Epidermal melanocyte (primary cell): ENCODE measurements at regions not wholly inside any gene's neighbourhood (a gene's known extent, or its start where the extent isn't known, plus 50 kb on each side); places are given as distances from the start of the nearest gene placed in this dataset.

ENCODE experiments used
- DNase-seq: peaks from one replicate; pipeline ENCODE4 v3.0.0; 2011; ENCODE audit warnings: low spot score; ENCODE audit not compliant: insufficient read length

DNA sequence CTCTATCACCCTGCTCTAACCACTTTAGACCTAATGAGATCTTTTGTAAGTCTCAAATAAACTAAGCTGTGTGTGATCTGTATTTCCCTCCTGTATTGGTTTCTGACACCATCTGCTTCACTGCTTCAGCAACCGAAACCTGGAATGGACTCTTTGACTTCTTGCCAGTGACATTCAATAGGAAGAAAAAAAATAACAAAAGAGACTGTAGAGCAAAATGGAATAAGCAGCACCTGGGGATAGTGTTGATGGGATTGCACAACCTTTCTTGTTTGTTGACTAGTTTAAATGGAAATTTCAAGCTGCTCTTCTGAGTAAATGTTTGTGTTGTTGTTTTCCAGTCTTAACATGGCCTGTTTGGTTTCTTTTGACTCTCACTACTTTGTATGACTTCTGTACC is 888.6 kb upstream of the SEL1L start:
- no peak for DNase-seq

DNA sequence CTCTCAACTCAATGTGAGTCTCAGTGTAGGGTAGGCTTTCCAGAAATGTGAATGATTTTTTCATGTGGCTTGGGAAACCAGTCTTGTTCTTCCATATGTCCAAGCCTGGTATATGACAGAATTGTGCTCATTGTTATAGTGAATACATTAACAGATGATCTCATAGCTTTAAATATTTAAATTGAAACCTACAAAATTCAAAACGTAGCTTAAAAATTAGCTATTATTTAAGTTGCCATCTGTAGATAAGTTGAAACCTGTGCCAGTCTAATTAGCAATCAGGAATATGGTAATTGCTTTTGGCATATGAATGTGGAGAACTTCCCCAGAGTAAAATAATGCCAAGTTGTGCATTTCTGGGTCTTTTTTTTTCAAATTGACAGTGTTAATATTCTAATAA is 891.6 kb upstream of the SEL1L start:
- DNase-seq, result no peak

DNA sequence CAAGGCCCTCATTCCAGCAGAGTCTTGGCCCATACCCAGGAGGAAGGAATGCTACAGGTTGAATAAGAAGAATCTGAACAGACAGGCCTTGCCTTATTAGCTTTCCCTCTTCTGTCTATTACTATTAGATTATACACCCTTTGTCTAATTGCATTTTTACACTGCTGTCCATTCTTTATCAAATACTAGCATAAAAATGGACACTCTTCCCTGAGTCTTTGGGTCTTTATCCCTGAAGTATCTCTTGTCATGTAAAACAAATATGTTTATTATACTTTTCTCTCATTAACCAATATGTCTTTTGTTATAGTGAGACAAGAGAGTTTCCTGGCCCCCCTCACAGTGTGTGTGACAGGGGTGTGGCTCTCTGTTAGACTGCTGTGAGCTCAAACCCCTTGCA is 897.4 kb upstream of the SEL1L start:
- no peak for DNase-seq

DNA sequence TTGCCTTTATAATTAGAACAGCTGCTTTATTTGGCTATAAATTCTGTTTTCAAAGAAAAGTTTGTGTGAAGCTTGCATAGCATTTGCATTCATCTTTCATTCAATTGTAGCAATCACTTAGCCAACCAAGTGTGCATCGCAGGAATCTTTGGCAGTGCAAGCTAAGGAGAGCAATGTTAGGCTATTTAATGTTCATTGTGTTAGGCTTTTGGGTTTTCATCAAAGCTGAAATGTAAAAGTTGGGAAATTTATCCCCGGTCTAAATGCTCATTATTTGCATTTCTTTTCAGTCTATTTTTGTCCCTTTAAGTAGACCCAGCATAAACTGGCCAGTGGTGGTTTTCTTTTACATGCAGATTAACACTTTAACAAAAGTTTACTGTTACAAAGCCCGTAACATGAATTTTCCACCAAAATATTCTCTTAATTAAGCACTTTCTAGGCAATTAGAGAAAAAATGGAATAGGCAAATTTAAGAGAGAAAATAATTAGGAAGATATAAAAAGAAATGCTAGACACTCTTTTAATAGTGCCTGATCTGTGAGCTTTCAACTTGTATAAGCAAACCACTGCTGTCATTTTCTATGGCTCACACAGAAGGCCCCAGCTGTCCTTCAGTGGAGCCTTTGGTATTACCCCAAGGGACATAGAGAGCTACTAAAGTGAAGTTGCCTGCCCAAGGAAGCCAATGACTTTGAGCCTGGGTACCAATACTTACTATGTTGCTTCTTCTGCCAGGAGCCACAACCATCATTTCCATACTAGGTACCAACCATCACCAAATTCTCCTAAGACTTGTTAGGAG is 898.9 kb upstream of the SEL1L start:
- no peak for DNase-seq

DNA sequence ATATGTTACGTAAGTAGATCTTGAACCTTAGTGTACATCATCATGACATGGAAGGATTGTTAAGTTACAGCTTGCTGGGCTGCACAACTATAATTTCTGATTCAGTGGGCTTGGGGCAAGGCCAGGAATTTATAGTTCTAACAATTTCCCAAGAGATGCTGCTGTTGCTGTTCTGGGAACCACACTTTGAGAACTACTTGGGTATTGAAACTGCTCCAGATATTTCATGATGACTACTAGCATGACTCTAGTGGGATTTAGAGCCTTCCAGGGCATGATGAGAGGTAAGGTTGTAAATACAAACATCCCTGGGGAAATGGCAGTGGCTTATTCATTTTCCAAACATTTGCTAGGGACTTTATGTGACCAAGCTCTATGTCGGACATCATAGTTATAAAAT is 904.8 kb upstream of the SEL1L start:
- DNase-seq, result no peak

DNA sequence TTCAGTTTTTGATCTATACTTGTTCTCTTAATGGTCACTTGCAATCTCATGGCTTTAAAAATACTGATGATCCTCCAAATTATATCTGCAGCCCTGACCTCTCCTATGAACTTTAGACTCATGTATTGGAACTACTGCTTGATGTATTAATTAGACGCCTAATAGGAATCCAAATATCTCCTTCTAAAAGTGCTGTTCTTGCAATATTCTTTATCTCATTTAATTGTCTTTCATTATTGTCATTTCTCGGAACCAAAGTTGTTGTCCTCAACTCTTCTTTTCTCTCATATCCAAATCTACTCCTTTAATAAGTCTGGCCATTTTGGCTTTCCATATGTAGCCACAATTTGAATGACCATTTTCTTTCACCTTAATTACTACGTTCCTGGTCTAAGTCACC is 907.6 kb upstream of the SEL1L start:
- no peak for DNase-seq

DNA sequence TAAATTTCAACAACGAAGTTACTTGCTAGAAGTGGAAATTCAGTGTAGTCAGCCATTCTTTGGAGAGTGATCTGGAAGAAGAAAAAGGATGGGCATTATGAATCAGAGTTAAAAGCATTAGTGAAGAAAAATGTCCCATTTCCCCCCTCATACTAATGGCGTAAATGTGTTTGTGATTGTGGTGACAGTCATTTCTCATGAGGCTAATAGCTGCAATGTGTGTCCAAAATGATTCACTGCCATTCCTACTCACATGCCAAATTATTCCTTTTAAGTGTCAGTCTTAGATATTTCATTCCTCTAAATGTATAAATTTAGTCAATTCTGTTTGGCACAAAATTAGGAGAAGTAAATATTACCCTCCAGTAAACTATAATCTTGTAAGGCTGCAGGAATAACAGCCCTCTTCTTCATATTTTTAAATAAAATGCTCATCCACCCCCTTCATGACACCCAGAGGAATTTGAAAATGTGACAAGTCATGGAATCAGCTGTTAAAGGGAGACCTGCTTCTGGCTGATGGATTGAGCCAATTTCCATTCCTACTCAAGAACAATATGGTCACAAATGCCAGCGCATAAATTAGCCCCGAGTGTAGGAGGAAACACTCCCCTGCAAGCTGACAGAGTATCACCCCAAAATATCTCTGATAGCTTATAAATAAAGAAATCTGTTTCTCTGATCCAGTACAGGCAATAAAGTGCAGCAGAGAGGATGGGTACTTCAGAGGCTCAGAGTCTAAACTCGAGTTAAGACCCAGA is 912.3 kb upstream of the SEL1L start:
- no peak for DNase-seq

DNA sequence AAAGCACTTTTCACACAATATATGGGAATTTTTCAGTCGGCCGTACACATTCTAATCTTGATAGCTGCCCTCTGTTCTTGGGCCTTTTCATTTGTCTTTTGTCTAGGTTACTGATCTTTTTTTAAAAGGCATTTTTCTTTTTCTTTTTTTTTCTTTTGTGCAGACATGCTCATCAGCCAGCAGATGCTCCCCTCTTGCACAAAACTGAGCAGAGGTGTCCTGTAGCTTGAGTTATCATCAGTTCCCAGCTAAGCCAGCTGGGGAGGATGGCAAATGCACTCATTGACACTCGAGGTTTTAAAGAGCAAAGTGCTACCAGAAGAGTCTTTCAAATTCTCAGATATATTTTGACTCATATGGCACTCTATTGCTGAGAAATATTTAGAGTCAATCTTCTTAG is 913.9 kb upstream of the SEL1L start:
- no peak for DNase-seq

DNA sequence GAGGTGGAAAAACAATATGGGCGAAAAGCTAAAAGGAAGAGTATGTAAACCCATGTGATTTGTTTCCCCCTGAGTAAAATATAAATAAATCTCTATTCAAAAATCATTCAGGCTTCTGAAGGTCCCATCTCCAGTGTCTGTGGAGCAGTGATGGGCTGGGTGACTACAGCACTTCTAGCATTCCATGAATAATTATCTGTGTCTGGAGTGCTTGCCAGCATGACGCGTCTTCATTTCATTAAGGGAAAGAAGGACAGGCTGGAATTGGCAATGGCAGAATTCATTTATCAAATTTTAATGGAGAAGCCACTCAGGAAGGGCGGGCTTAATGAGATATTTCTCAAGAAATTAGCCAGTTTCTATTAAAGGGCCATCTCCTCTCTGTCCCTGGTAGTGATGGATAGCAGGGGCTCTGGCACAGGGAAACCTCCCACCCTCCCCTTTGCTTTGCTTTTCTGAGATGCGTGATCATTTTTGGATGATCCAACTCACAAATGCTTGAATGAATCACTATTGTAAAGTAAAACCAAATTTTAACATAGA is 916.3 kb upstream of the SEL1L start:
- no peak for DNase-seq

DNA sequence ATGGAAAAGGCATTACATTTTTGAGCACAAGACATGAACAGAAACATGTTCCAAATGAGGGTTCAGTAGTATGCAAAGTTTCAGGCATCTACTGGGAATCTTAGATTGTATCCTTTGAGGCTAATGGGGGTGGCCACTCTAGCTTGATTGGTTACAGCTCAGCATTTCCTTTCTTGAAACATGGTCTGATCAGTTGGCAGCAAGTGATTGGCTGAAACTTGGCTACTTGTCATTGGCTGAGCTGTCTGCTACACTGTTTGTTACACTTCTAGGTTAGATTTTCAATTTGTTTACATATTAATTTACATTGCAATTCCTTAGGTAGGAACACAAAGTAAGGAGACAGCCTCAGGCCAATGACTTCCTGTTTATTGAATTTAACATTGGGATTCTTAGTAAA is 918.0 kb upstream of the SEL1L start:
- DNase-seq, result no peak

DNA sequence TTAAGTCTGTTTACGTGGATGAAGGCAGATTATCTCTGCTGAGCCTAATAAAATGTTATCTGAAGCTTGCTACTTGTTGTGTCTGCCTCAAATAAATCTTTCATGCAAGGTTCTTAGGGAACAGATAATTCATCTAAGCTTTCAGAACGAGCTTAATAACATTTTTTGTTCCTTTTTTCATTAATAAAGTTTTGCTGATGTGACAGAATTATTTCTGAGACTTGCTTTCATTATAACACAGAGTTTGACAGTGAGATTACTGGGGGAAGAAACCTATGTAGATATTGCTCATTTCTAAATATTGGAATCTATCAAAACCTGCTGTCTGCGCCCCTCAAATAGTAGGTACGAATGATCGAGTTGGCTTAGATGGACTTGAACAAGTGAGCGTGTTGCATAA is 948.7 kb upstream of the SEL1L start:
- no peak for DNase-seq

DNA sequence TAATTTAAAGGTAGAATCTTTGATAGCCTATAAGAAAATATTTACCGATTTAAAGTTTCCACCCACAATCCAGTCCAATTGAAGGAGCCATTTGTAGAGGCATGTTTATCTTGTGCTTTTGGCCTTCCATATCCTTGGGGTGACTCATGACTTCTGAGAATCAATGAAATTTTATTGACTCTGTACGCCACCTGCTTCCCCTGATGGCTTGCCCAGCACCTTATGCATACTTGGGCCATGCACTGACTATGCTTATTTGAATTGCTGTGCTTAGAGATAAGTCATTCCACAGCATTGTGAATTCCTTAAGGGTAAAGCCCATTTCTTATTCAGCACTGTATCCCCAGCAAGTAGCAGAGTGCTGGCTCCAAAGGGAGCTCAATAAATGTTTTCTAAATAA is 954.8 kb upstream of the SEL1L start:
- no peak for DNase-seq

DNA sequence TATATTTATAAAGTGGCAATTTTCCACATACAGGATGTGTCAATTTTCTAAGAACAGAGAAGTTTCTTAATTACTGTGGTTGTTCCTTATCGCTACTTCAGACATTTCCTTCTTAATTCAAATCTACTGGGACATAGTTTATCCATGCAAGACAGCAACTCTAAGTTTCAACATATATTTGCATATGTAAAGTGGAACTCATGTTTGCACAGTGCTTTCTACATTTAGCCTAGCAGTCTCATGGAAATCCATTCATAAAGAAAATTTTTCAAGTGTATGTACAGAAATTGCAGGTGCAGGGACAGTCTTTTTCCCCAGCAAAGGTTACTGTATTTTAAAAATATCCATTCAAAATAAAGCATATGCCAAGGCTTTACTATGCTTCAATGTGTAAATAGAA is 956.7 kb upstream of the SEL1L start:
- no peak for DNase-seq

DNA sequence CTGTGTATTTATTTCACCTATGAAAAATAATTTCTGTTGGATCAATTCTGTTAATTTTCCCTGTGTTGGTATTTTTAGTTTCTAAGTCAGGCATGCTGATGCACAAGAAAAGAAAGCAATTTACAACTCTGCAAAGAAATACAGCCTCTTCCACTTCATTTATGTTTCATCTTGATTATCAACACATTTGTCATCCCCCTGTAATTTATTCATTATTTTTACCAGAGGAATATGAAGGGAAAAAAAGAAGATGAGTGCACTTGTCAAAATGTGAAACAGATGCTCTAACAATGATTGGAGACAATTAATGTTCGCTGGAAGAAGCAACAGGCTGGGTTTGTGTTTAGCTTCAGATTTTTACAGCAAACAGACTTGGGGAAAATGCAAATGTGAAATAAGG is 958.5 kb upstream of the SEL1L start:
- no peak for DNase-seq

DNA sequence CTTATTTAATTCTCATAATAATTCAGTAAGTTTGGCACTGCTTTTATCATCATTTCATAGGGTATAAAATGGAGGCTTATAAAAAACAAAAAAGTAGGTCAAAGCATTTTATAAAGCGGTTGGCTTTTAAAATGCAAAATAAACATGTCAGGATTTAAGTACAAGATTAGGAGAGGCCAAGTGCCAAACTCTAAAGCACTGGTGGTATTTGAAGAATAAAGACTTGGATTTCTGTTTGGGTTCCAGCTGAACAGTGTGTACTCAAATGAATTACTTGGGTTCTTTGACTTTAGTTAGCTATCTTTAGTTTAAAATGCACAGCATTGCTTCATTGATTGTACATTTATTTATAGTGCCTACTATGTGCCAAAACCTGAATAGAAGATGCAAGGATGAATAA is 966.6 kb upstream of the SEL1L start:
- no peak for DNase-seq

DNA sequence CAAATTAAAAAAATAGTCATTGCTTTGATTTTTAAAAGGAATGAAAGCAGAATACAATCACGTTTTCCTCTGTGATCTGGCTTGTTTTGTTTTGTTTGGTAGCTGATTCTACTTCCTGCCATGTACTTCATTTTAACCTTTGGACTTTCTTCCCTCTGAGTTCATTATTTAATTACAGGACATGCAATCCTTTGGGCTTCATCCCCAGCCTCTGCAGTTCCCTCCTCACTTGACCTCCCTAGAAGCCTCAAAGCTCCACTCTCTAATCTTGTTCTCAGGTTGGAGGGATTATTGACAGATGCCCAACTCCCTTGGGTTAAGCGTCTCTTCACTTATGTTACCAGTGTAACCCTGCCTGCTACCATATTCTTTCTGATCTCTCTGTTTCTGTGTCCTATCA is 967.9 kb upstream of the SEL1L start:
- no peak for DNase-seq

DNA sequence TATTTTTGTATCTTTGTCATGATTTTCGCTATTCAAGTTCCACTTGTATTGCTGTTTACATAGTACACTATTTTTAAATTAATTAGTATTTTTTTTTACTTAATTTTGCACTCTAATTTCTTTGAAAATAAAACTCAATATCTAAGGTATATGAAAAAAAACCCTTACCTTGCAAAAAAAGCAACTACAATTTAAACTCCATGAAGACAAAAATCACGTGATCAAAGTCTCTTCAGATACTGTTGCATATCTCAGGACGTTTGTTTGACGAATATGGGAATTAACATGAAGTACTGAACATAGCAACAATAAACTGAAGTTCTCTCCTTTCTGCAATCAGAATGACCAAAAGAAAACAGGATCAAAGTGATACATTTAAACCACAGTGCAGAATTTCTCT is 968.4 kb upstream of the SEL1L start:
- DNase-seq, result no peak

DNA sequence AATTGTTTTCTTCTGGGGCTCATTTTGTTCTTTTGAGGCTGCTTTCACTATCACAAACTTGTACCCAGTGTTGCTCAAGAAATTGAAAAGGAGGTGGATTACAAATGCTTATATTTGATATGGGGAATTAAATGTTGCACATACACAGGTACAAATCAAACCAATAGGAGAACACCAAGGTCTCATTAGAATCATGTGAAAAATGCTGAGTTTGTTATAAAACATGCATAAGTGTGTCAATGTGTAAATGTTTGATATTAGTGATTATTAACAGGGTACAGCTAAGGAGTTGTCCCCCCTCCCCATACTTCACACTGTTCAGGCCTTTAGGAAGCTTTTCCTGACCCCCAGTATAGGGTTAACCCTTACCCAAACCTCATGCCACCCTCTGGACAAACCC is 971.2 kb upstream of the SEL1L start:
- DNase-seq, result no peak

DNA sequence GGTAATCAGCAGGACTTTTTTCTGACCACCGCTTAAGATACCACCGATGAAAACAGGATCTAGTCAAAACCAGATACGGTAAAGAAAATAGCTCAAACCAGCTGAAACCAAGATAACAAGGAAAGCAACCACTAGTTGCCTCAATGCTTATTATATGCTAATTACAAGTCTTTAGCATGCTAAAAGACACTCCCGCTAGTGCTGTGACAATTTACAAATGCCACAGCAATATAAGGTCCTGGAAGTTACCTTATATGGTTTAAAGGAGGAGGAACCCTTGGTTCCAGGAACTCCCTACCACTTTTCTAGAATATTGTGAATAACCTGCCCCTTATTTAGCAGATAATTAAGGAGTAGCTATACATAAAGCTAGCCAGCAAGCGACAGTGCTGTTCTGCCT is 976.4 kb upstream of the SEL1L start:
- DNase-seq, result no peak

DNA sequence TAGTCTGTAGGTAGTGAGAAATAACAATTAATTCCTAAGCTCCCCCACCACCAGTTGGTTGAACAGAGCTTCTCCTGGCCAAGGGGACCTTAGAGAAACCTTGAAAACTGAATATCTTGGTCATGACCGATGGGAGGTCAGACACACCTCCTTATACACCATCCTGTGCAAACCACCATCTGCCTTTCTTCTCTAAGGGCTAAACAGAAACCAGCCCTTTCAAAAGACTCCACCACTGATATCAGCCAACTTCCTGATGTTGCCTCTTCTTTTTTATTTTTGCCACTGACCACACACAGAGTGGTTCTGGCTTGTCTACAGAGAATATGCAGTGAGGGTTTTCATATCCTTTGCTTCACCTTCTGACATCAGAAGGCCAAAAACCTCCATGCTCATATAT is 977.7 kb upstream of the SEL1L start:
- no peak for DNase-seq

DNA sequence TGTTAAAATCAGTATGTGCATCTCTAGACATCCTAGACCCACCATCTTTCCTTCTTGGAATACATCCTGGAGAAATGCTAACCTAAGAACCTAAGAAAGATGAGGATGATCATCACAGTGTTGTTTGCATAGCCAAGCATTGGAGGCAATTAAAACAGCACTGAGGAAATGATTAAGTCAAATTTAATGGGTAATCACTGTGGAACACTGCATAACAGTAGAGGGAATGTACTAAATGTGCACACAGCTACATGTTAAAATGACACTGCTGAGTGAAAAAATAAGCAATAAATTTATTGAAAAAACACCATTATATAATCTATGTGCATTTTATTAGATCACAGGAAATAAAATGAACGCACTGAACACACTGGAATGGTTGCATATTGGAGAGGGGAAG is 987.1 kb upstream of the SEL1L start:
- DNase-seq, result no peak

DNA sequence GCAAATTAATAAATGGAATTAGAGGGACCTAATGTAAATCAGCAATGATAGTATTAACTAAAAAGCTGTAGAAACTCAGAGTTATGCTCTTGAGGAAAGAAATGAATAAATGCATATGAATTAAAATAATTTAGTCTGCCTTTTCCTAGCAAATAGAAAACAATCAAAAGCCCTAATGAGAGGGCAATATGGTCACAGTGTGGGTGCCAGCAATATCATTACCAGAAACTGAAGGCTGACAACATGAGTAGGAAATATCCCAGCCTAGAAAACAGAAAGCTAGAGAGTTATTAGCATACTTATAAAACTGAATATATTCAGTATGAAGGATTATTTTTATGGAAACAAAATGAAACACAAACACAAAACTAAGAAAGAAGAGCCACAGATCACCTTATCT is 987.5 kb upstream of the SEL1L start:
- no peak for DNase-seq

DNA sequence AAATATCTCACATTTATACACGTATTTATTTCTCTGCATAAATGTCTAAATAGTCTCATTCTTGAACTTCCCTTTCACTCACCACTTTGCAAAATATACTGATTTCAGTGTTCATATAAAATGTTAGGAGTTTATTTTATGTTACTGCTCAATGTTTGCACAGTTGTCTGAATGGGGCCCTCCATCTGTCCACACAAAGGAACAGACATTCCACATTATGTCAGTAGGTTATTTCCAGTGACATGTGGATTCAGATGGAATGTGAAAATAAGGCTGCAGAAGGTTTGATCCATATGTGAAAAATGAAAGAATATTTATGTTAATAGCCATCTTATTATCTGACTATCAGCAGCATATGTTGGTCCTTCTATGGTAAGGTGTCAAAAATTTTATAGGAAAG is 994.4 kb upstream of the SEL1L start:
- DNase-seq, result no peak
